ENCODE measurements at regions not wholly inside any gene's neighbourhood (a gene's known extent, or its start where the extent isn't known, plus 50 kb on each side); places are given as distances from the start of the nearest gene placed in this dataset.
A peak's percentile ranks its signal among the peaks of the same experiment; 100 is the strongest.

GRCh38 chr12:110794623-110795280 lies 52.0 kb upstream of the CCDC63 start:
- no peak for DNase-seq (ENCODE audit: low spot score)

GRCh38 chr12:110796952-110797351 lies 49.8 kb upstream of the CCDC63 start:
- peak; percentile 62 for DNase-seq (ENCODE audit: low spot score)
